GM12878 (cell line): ENCODE measurements at regions not wholly inside any gene's neighbourhood (a gene's known extent, or its start where the extent isn't known, plus 50 kb on each side); places are given as distances from the start of the nearest gene placed in this dataset.

ENCODE experiments used
- ATAC-seq: fragments of 200-7000 bp; cut with Tn5 transposase; 3 replicates; pipeline ENCODE4 v1.9.1; 2020; ENCODE audit warnings: mild to moderate bottlenecking, moderate library complexity
- BruUV-seq: library from RNA; stranded (reverse); fragments of 400-500 nt; replicated peaks from 2 replicates; lab custom pipeline; 2021; lab: Mats Ljungman, UMichigan
- CTCF ChIA-PET: fragments of 300-600 bp; sonication (Branson Sonifier 250); formaldehyde crosslinking; extraction: SDS; loops from one replicate; lab custom pipeline; 2021; ENCODE audit warnings: inconsistent platforms; lab: Yijun Ruan, JAX
- POLR2A ChIA-PET: fragments of 350-600 bp; formaldehyde crosslinking; extraction: SDS; loops from one replicate; lab custom pipeline; 2021; ENCODE audit warnings: inconsistent platforms; lab: Charles Lee
- RAD21 ChIA-PET: fragments of 300-600 bp; sonication (Branson Sonifier 250); formaldehyde crosslinking; loops from one replicate; lab custom pipeline; 2023; ENCODE audit warnings: antibody characterized with exemption; ENCODE audit not compliant: unreplicated experiment; lab: Charles Lee
- SMC1A ChIA-PET: fragments of 300-600 bp; sonication (Branson Sonifier 250); formaldehyde crosslinking; loops from one replicate; lab custom pipeline; 2023; ENCODE audit not compliant: unreplicated experiment, uncharacterized antibody; lab: Charles Lee
- DNase-seq: peaks from one replicate; pipeline ENCODE4 v3.0.0-alpha.2; 2011; ENCODE audit warnings: low read depth, low spot score
- FAIRE-seq: peaks from 3 replicates; lab custom pipeline; 2011; peaks lifted over from hg19 to GRCh38; lab: Jason Lieb, UNC
- H2AFZ ChIP-seq: 2 replicates; pipeline ENCODE4 v1.6.0; 2011; ENCODE audit warnings: low read depth, low read length, control low read depth; ENCODE audit not compliant: control insufficient read depth
- H3K27ac ChIP-seq: 2 replicates; pipeline ENCODE4 v1.5.1; 2011; ENCODE audit warnings: control low read depth; ENCODE audit not compliant: control insufficient read depth, insufficient read depth
- H3K27me3 ChIP-seq, 2 experiments: replicated peaks in 1 of 2; 2 replicates each; pipeline versions ENCODE4 v1.6.0 to v1.6.1; 2011; ENCODE audit warnings: low read length in 1 of 2; ENCODE audit not compliant: control insufficient read depth in 2 of 2, insufficient read depth in 2 of 2
- H3K36me3 ChIP-seq, 2 experiments: 2 replicates each; pipeline ENCODE4 v1.5.1; 2011; ENCODE audit warnings: low read length in 1 of 2; ENCODE audit not compliant: control insufficient read depth in 2 of 2, insufficient read depth in 2 of 2
- H3K4me1 ChIP-seq: 2 replicates; pipeline ENCODE4 v1.6.1; 2011; ENCODE audit warnings: mild to moderate bottlenecking, low read length, moderate library complexity, mixed read lengths; ENCODE audit not compliant: control insufficient read depth, insufficient read depth
- H3K4me2 ChIP-seq: 2 replicates; pipeline ENCODE4 v1.6.0; 2011; ENCODE audit warnings: control low read depth; ENCODE audit not compliant: control insufficient read depth, insufficient read depth
- H3K4me3 ChIP-seq: fragments of 200-600 bp; sonication (generic); 2 replicates; pipeline ENCODE4 v1.5.1; 2016
- H3K79me2 ChIP-seq: 2 replicates; pipeline ENCODE4 v1.6.0; 2011; ENCODE audit warnings: low read length; ENCODE audit not compliant: control insufficient read depth, insufficient read depth
- H3K9ac ChIP-seq: 2 replicates; pipeline ENCODE4 v1.8.0; 2011; ENCODE audit warnings: low read length, control low read depth, mixed read lengths; ENCODE audit not compliant: control insufficient read depth, insufficient read depth
- H3K9me3 ChIP-seq: replicated peaks from 3 replicates; pipeline ENCODE4 v1.5.1; 2011; ENCODE audit warnings: mild to moderate bottlenecking, low read length; ENCODE audit not compliant: control insufficient read depth, insufficient read depth
- H4K20me1 ChIP-seq: 2 replicates; pipeline ENCODE4 v1.6.0; 2011; ENCODE audit not compliant: control insufficient read depth, insufficient read depth
- CBX3 ChIP-seq: fragments of 200-600 bp; sonication (generic); IDR thresholded peaks from 2 replicates; pipeline ENCODE4 v1.6.1; 2016; ENCODE audit warnings: low read depth, borderline replicate concordance
- CEBPB ChIP-seq, 2 experiments: fragments of 150-350 bp in 1 of 2; IDR thresholded peaks; 2 replicates each; pipeline ENCODE4 v1.6.1; 2012 to 2014; ENCODE audit warnings: low read depth in 2 of 2, low read length in 2 of 2, borderline replicate concordance in 1 of 2, inconsistent platforms in 1 of 2
- GABPA ChIP-seq: IDR thresholded peaks from 2 replicates; pipeline ENCODE4 v1.6.1; 2014; ENCODE audit warnings: antibody characterized with exemption, low read depth, mild to moderate bottlenecking, inconsistent platforms
- HDGF ChIP-seq: fragments of 450-650 bp; IDR thresholded peaks from 2 replicates; pipeline ENCODE4 v1.6.1; 2016; ENCODE audit warnings: antibody characterized with exemption
- RB1 ChIP-seq: fragments of 450-650 bp; formaldehyde crosslinking; IDR thresholded peaks from 2 replicates; pipeline ENCODE4 v1.6.1; 2017; ENCODE audit warnings: mild to moderate bottlenecking, borderline replicate concordance
- SMAD1 ChIP-seq: fragments of 450-650 bp; IDR thresholded peaks from 2 replicates; pipeline ENCODE4 v1.6.1; 2018; ENCODE audit warnings: mild to moderate bottlenecking, low read depth; ENCODE audit not compliant: partially characterized antibody
- WRNIP1 ChIP-seq: IDR thresholded peaks from 2 replicates; pipeline ENCODE4 v1.6.1; 2011; ENCODE audit warnings: low read depth, low read length, improper control_type of control experiment, borderline replicate concordance
- WGBS: methylation state at CpG from one replicate; pipeline ENCODE4 v1.1.6; 2016; ENCODE audit warnings: low lambda C conversion rate; ENCODE audit not compliant: insufficient replicate concordance, insufficient coverage; ENCODE audit errors: missing lambda C conversion rate; 5-methylcytosine and 5-hydroxymethylcytosine counted together
- in situ Hi-C: fragments of 300-500 bp; cut with MboI; formaldehyde crosslinking; loops from 9 replicates; pipeline ENCODE4 v1.14.3; 2018; ENCODE audit warnings: mixed read lengths
- intact Hi-C: fragments of 100-400 bp; cut with micrococcal nuclease; formaldehyde crosslinking; loops from one replicate; pipeline ENCODE4 v1.14.2; 2022; ENCODE audit not compliant: unreplicated experiment
- TF ChIP-seq, protein P1 (sequence below): fragments of 450-650 bp; IDR thresholded peaks from 2 replicates; pipeline ENCODE4 v1.6.1; 2017; ENCODE audit warnings: mild to moderate bottlenecking, low read depth, inconsistent platforms; ENCODE audit not compliant: poor library complexity, severe bottlenecking

DNA sequence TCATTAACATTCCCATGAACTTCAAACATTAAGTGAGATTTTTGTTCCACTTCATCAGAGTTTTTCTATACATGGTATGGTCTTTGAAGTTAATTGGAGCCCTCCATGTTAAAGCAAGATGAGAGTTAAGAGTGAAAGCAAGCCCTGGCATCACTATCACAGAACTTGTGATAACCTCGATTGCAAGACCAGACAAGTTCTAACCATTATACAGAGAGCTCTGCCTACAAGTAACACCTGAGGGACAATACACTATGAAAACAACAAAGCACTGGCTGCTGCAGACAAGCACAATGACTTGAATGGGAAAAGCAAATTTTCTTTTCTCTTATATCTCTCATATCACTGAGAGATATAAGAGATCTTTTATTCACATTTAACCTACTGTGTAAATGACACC is 126.6 kb upstream of the GYPA start:
- H3K36me3 ChIP-seq: no peaks in the 10 kb centered on the region
- H4K20me1 ChIP-seq: no peaks in the 10 kb centered on the region
- no peak overlapping the region for H3K4me3 ChIP-seq
- 21% methylated on average over 1 of the region's 1 CpG for WGBS
- no peak overlapping the region for H3K27ac ChIP-seq
- TF ChIP-seq CEBPB (IDR thresholded peaks at IDR 0.05; ENCODE audit: borderline replicate concordance in 1 of 2, low read depth in 2 of 2, low read length in 2 of 2) (no peak), SMAD1 (no peak), CBX3 (no peak), WRNIP1 (no peak), RB1 (no peak), GABPA (no peak), HDGF (no peak)
- TF ChIP-seq, protein P1, sequence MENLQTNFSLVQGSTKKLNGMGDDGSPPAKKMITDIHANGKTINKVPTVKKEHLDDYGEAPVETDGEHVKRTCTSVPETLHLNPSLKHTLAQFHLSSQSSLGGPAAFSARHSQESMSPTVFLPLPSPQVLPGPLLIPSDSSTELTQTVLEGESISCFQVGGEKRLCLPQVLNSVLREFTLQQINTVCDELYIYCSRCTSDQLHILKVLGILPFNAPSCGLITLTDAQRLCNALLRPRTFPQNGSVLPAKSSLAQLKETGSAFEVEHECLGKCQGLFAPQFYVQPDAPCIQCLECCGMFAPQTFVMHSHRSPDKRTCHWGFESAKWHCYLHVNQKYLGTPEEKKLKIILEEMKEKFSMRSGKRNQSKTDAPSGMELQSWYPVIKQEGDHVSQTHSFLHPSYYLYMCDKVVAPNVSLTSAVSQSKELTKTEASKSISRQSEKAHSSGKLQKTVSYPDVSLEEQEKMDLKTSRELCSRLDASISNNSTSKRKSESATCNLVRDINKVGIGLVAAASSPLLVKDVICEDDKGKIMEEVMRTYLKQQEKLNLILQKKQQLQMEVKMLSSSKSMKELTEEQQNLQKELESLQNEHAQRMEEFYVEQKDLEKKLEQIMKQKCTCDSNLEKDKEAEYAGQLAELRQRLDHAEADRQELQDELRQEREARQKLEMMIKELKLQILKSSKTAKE: no peak
- ChIA-PET RAD21 (no interaction called here), POLR2A (no interaction called here), SMC1A (no interaction called here), CTCF (no interaction called here)
- no peak overlapping the region for H3K9ac ChIP-seq
- intact Hi-C loops (no loop called here), in situ Hi-C loops (no loop called here)
- H2AFZ ChIP-seq: no peak overlapping the region
- ATAC-seq: no peak
- no peaks in the 10 kb centered on the region for H3K9me3 ChIP-seq
- no TSS peak for BruUV-seq
- no peak for FAIRE-seq
- H3K4me2 ChIP-seq: no peak overlapping the region
- no peaks in the 10 kb centered on the region for H3K4me1 ChIP-seq
- no peaks in the 10 kb centered on the region for H3K27me3 ChIP-seq
- H3K79me2 ChIP-seq: no peaks in the 10 kb centered on the region
- DNase-seq: no peak
